Globus pallidus (tissue), 1 donor: ENCODE measurements at regions not wholly inside any gene's neighbourhood (a gene's known extent, or its start where the extent isn't known, plus 50 kb on each side); places are given as distances from the start of the nearest gene placed in this dataset.
A peak's percentile ranks its signal among the peaks of the same experiment; 100 is the strongest.
"Not testable (repeated sequence)": the region's sequence is repeated elsewhere in the genome, so short reads cannot be mapped to it uniquely, and the experiment has no call there.

ENCODE experiments used
- DNase-seq: peaks from one replicate; pipeline ENCODE4 v3.0.0-alpha.2; 2015; ENCODE audit warnings: low spot score

GRCh38 chr4:126986828-126987227 is 645.9 kb upstream of the INTU start:
- no peak for DNase-seq

DNA sequence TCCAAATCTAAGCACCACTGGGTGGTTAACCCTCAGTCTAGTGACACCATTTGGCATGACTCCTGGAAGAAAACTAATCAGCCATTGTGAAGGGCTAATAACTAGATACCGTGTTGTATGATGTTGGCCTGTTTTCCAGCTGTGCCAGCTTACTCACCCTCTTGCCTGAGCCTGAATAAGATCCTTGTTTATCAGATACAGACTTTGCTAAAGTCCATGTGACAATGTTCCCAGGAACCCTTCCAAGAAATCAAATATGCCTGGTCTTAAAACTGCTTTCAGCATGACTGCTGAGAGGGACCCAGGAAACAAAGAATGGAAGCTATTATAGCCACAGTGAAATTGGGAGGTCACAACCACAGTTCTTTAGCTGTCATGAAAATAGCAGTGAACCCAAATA is 640.8 kb upstream of the INTU start:
- peak; percentile 70 for DNase-seq

DNA sequence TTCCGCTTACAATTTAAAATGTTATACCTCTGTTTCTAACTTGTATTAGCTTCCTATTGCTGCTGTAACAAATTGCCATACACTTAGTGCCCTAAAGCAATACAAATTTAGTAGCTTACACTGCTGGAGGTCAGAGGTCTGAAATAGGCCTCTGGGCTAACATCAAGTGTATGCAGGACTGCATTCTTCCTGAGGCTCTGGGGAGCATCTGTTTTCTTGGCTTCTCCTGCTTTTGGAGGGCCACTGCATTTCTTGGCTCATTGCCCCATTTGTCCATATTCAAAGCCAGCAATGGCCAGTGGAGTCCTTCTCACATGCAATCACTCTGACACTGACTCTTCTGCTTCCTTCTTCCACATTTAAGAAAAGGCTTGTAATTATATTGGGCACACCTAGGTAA is 639.8 kb upstream of the INTU start:
- no peak for DNase-seq

GRCh38 chr4:126993351-126993750 is 639.4 kb upstream of the INTU start:
- no peak for DNase-seq

DNA sequence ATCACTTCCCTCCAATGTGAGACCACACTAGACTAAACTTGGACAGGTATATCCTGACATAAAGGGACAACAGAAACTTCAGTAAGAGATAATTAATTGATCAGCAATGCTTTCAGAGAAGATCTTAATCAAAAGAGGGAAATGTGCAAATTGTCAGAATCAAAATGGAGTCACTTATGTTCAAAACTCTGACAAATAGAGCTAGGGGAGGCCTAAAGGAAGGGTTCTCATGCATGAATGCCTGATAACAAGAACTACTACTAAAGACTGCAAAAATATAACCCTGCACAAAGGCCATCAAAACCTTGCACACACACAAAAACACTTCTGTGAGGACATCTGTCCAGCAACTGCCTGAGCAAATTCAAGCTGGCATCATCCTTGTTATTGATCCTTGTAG is 637.5 kb upstream of the INTU start:
- no peak for DNase-seq

GRCh38 chr4:127000110-127000509 is 632.6 kb upstream of the INTU start:
- DNase-seq = no peak

DNA sequence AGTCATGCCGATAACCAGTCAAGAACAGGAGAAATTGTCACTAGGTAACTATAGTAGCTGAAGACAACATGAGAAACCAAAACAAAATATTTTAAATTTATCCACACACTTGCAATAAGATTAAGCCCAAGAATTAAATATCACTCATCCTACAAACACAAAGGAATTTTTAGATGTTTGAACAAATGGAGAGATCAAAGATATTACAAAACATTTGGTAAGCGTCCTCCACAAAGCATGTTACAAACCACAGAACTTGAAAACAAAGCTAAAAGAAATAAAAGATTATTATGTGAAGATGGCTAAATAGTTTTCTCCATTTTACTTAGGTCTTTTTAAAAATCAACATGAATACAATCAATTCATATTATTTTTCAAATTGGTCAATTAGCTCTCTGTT is 631.9 kb upstream of the INTU start:
- no peak for DNase-seq

GRCh38 chr4:127001933-127002332 is 630.8 kb upstream of the INTU start:
- DNase-seq = no peak

GRCh38 chr4:127006446-127006877 is 626.3 kb upstream of the INTU start:
- DNase-seq = no peak

- DNase-seq = no peak
These were observed 625.5 kb upstream of the INTU start for GRCh38 chr4:127007305-127007704.

DNA sequence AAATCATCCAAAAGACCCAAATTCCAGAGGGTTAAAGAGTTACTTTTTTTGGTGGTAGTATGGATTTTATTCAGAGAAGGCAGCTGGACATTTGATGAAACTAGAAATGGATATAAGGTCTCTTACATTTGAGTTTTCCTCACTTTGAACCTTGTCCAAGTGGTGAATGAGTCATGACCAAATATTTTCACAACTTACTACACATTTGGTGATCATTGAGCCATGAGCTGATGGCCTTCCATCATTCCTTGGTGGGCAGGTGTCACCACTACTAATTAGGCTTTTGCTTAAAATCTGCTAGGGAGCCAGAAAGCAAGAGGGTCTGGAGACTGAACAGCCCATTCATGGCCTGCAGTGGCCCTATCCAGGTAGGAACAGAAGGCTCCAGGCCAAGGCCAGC is 620.2 kb upstream of the INTU start:
- DNase-seq = no peak

DNA sequence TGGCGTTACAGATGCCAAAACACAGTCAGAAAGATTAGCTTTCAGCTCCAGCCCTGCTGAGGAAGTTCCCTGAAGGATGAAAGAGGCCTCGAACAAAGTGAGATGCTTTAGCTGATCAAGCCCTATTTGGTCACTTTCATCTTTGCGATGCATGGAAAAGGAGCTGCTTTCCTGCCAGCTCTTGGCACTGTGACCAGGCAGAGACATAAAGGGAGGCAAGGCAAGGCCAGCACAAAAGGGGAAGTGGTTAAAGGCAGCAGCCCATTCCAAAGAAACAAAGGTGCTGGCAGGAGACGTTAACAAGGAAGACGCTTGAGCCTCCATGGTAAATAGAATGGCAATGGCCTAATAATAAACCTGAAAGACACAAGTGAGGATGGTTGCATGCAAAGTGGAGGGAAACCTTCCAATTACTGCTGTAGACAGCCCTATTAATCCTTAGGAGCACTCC is 617.1 kb upstream of the INTU start:
- DNase-seq = no peak

DNA sequence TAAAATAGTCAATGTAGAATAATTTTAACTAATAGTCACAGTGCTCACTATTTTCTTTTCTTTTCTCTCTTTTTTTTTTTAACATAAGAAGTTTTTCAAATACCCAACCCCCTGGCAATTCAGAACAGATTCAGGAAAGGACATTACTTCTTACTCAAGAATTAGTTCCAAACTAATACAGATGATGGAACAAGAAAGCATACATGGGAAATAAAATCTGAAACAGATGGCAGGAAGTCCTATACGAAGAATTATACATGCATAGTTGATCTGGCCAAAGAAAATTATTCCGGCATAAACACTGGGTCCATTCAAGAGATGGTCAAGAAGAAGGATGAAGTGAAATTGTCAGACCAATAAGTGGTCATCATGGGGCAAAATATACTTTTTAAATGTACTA is 614.4 kb upstream of the INTU start:
- no peak for DNase-seq

GRCh38 chr4:127020831-127021230 is 611.9 kb upstream of the INTU start:
- DNase-seq = not testable (repeated sequence)

DNA sequence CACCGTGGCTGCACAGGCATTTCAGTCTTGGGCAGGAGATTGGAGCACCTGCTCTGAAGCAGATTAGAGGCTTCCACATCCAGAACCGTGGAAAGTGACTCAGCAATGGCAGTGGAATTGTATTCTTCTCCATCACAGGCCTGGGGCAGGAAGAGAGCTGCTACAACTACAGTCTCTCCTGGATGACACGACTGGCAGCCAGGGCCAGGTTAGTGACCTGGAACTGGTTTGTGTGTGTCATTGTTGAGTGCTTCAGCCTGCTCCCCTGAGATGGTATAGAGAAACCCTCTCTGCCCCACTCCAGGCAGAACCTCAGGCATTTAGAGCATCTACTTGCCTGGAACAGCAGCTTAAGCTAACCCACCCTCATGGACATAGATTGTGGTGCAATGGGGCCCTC is 596.5 kb upstream of the INTU start:
- DNase-seq = no peak

DNA sequence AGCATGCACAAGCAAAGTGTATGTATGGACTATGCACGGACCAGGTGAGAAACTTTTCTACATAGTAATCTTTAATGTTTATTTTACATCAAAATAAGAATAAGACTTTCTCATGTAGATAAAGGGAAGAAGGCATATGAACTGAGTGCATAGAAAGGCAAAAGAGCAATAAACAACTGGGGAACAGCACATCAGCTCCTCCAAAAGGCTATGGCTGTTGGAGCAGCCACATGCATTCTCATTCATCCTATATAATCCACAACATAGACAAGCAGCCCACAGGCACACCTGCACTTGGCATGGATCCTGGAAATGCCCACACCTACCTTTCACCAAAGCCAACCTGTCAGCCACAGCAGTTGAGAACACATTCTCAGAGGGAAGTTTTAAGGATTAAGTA is 586.9 kb upstream of the INTU start:
- no peak for DNase-seq

DNA sequence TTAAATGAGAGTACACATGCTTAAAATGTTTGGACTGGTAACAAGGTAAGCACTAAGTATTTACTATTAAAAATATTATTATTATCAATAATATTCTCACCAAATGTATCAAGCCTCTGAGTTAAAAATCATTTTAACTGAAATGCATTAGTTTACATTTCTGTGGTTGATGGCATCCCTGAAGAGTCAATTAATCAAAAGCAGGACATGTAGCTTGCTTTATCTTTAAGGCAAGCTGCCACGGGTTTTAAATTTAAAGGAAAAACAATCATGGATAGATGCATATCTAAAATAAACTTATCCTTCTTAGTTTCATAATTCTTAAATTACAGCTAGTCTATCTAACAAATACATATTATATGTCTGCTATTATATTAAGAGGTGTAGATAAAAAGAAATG is 584.8 kb upstream of the INTU start:
- no peak for DNase-seq

GRCh38 chr4:127048376-127049044 is 584.2 kb upstream of the INTU start:
- no peak for DNase-seq

DNA sequence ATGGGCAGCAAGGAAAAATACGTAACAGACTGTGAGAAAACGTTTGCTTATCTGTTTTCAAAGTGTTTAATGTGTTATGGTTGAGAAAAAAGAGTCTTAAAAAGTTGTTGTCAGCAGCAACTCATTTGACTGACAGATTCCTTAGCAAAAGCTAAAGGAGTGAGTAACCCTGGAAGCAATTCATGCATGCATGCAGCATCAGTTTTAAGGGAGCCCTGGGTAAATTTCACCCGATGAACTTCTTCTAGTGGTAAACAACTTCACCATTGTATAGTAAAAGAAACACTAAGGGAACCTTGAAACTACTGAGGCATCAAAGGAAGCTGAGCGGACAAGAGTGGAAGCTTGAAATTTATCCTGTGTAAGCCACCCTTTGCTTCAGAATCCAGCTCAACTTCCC is 583.2 kb upstream of the INTU start:
- no peak for DNase-seq

GRCh38 chr4:127052742-127053141 is 580.0 kb upstream of the INTU start:
- no peak for DNase-seq

- DNase-seq = peak; percentile 16
These were observed 577.4 kb upstream of the INTU start for GRCh38 chr4:127055357-127055756.

DNA sequence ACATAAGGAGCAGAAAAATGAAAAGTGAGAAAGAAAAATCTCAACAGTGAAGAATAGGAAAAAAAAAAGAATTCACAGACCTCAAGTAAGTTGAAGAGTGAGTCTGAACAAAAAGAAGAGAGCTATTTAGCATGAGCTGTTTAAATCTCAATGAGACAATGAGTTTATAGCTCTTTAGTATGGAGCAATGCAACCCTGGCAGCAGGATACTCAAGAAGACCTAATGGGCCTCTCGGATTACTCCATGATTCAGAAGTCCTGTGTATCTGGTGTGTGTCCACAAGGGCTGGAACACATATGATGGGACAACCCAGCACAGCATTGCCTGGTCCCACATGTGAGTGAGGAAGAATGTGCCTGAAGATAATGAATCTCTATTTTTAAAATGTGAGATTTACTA is 563.1 kb upstream of the INTU start:
- DNase-seq = no peak

DNA sequence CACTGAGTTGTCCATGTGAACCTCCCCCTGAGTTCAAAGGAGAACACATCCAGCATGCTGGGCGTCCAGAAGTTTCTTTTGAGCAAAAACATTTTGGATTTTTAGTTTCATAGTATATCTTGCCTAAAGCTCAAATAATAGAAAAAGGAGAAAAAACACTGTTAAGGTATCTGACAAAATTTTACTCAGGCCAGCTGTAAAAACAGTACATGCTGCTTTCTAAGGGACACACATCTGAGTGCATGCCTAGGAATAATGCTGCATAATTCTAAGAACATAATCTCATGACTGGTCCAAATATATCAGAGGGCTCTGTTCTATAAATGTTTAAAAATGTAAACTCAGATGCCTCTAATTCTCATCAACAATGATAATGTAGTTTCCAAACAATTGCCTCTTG is 561.3 kb upstream of the INTU start:
- no peak for DNase-seq

DNA sequence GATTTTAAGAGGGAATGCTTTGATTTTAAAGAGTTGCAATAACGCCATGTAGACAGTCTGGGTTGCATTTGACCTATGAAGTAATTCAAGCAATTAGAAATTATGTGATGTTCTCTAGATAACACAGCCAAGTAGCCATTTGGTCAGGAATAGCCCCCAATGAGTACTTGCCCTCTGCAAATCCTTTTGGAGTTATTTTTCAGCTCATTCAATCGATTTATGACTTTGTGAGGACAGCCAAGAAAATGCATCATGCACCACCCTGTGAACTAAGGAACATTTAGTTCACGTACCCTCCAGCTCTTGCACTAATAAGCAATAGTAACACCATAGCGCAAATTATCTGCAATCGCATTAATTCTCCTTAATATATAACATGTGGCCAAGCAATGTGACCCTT is 552.6 kb upstream of the INTU start:
- DNase-seq = no peak

GRCh38 chr4:127081041-127081440 is 551.7 kb upstream of the INTU start:
- DNase-seq = no peak
